NCI-H128 (cell line): ENCODE measurements at regions not wholly inside any gene's neighbourhood (a gene's known extent, or its start where the extent isn't known, plus 50 kb on each side); places are given as distances from the start of the nearest gene placed in this dataset.
"Not testable (repeated sequence)": the region's sequence is repeated elsewhere in the genome, so short reads cannot be mapped to it uniquely, and the experiment has no call there.

Experiments
- DNase-seq: peaks from one replicate; lab custom pipeline; 2025; ENCODE audit not compliant: unreplicated experiment; lab: John Stamatoyannopoulos, UW

- DNase-seq: peak; percentile 71
Observed at GRCh38 chr7:149714081-149714909, 59.1 kb downstream of the ZNF467 start.

GRCh38 chr7:149713731-149714068, 59.7 kb downstream of the ZNF467 start:
- DNase-seq: no peak

DNA sequence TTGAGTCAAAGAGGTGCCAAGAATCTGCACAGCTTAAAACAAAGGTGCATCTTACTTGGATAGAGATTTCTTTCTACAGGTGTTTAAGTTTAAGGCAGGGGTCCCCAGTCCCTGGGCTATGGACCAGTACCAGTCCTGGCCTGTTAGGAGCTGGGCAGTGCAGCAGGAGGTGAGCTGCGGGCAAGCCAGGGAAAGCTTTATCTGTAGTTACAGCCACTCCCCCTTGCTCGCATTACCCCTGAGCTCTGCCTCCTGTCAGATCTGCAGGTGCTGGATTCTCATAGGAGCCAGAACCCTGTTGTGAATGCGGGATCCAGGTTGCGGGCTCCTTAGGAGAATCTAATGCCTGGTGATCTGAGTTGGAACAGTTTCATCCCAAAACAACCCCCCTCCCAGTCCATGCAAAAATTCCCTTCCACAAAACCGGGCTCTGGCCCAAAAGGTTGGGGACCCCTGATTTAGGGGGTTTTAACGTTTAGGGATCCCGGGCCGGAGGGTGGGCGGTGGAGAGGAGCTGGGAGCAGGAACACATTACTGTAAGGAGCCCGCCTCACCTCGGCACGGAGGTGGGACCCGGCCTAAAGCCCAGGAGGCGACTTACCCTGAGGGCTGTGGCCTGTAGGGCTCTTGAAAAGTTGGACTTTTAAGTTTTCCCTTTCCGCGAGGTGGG, 60.2 kb downstream of the ZNF467 start:
- DNase-seq: no peak

DNA sequence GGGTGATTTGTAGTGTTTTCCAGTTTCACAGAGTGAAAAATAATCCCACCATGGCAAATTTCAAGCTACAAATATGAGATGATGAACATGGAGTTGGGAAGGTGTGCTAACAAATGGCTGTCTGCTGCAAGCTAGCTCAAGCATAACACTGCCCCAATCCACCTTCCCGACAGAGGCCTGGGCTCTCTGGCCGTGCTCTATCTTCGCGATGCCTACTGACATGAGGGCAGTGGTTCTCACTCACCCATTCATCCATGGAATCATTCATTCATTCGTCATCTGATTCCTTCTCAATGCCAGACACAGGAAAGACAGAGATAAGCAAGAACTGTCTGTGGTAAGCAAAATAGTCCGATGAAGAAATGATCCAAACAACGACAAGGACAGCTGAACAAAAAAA, 65.4 kb downstream of the ZNF467 start:
- DNase-seq: no peak

- no peak for DNase-seq
Observed at GRCh38 chr7:149707448-149707886, 65.9 kb downstream of the ZNF467 start.

DNA sequence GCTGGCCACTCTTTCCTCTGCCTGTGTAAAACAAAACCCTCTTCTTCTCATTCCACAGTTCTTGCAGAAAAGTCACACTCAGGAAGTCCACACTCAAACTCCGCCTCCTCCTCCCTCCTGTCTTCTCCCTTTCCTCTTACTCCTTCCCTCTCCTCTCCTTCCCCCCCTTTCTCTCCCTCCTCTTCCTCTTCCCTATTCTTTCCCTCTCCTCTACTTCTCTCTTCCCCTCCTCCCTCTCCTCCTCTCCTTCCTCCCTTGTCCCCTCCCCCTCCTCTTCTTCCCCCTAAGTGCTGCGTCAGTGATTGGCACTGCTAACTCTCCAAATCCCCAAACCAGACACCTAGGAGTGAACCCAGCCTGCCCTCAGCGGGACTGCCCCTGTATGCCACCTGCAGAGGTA, 67.0 kb downstream of the ZNF467 start:
- DNase-seq: no peak

DNA sequence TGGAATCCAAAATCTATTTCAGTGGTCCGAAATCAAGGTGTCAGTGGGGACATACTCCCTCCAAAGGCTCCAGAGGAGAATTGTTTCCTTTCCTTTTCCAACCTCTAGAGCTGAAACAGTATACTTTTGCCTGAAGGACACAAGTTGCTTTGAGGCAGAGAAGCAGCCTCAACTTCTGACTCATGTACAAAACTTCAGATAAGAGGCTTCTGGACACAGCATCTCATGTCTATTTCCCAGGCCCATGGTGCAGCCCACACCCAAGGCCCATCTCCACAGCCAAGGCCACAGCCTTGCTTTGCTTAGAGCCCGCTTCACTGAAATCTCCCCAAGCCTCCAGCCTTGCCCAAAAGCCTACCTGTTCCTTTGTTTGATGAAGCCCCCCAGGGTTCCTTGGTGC, 68.9 kb downstream of the ZNF467 start:
- DNase-seq: no peak

DNA sequence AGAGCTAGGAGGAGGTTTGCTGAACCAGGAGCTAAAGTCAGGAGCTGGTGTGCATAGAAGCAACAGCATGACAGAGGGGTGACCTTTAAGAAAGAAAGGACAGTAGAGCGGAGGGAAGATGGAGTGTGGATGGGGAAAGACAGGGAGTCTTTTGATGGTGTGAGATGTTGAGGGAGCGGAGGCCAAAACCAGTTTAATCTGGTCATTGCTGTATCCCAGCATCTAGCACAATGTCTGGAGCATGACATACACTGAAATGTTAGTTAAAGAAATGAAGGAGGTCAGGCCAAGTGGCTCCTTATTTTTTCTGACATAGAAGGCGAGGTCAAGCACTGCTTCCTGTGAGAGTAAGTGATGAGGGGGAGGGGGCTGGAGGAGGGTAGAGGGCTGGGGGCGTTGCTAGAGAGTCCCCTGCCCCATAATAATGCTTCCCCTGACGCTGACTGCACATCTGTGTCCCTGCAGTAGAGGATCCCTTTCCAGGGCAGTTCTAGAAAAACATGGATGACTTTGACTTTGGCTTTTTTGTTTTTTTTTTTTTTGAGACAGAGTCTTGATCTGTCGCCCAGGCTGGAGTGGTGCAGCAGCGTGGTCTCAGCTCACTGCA, 70.2 kb downstream of the ZNF467 start:
- DNase-seq: no peak

- no peak for DNase-seq
Observed at GRCh38 chr7:149701495-149702240, 71.7 kb downstream of the ZNF467 start.

DNA sequence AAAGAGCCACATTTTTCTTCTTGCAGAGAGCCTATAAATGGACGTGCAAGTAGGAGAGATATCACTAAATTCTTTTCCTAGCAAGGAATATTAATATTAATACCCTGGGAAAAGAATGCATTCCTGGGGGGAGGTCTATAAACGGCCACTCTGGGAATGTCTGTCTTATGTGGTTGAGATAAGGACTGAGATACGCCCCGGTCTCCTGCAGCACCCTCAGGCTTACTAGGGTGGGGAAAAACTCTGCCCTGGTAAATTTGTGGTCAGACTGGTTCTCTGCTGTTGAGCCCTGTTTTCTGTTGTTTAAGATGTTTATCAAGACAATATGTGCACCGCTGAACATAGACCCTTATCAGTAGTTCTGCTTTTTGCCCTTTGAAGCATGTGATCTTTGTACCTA, 75.6 kb downstream of the ZNF467 start:
- not testable (repeated sequence) for DNase-seq

- no peak for DNase-seq
Observed at GRCh38 chr7:149696280-149696679, 77.1 kb downstream of the ZNF467 start.

DNA sequence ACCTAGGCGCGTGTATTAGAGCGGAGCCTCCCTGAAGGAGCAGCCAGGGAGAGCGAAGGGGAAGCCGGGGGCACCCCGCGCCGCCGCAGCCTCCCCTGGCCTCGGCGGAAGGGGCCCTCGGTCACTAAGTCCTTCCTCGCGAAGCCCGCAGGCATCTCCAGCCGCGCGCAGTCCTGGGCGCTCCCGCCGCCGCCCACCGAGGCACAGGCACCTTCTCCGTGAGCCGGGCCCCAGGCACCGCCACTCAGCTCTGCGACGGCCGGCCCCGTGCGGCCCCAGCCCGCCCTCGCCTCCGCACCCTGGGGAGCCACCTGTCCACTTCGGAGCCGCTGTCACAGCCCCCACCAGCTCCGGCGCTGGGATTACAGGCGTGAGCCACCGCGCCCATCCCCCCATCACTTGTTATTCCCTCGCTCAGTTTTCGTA, 80.8 kb downstream of the ZNF467 start:
- DNase-seq: no peak

DNA sequence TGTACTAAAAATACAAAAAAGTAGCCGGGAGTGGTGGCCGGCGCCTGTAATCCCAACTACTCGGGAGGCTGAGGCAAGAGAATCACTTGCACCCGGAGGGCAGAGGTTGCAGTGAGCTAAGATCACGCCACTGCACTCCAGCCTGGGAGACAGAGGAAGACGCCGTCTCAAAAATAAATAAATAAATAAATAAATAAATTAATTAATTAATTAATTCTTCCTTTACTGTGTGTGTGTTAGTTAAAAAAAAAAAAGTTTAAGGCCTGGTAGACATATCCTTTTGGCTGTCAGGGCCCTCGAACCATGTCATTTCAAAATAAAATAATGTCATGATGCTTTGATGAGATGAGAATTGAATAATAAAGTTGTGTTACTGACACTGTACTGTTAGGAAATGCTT, 81.3 kb downstream of the ZNF467 start:
- DNase-seq: no peak

DNA sequence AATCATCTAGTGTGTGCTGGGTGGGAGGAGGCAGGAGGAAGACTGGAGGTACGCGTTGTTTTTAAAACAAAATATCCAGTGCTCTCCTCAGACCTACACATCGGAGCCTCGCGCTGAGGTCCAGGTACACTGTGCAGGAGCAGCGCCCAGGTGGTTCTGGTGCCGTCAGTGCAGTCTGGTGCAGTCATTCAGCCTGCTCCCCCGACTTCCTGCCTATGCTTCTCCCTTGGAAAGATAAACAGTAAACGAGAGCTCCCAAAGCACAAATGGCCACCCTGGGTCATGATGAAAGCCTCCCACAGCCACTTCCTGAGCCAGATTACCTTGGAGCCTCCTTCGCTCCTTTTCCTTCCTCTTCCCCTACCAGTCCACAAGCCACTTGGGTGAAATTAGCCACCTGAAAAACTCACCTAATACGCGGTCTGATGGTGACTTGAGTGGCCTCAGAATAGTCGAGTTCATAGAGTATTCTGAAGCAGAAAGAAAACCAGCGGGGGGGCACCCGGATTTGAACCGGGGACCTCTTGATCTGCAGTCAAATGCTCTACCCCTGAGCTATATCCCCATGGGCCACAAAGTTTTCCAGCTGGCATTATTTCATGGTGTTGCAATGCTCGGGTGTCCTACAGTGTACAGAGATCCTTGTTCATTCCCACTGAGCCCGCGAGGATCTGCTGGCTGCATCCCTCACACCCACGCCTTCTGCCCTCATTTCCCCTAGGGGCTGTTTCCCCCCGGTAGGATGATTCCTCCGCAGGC, 82.5 kb downstream of the ZNF467 start:
- DNase-seq: no peak

DNA sequence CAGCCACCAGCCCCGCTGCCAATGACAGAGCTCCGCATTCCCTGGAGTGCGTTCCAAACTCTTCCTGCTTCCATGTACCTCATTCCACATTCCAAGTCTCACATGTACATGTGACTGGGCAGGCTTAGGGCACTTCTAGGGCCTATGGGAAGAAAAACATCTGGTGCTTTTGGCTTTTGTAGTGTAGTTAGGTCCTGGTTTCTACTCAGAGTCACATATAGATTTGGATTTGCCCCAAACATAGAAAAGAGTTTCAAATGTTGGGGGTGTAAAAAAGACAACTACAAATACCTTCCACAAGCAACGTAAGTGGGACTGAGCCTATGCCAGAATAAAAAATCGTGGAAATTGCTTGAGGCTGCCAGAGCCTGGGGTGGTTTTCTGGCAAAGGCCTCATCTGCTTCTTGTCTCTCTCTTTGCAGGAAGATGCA, 84.1 kb downstream of the ZNF467 start:
- no peak for DNase-seq

DNA sequence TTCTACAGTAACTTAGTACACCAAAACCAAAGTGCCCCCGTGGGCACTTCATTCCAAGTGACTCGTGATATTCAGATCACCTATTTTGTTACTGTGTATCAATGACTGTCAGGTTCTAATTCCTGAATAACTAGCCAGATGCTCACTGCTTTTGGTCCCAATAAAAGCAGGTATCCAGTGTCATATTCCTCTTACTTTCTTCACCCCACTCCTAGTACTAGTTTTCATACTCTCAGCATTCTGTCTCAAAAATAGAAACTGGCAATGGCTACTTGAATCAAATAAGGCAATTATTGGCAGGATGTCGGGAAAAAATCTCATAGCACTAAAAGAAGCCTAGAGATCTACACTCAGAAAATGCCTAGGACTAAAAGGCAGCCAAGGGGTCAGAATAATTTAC, 84.6 kb downstream of the ZNF467 start:
- no peak for DNase-seq

DNA sequence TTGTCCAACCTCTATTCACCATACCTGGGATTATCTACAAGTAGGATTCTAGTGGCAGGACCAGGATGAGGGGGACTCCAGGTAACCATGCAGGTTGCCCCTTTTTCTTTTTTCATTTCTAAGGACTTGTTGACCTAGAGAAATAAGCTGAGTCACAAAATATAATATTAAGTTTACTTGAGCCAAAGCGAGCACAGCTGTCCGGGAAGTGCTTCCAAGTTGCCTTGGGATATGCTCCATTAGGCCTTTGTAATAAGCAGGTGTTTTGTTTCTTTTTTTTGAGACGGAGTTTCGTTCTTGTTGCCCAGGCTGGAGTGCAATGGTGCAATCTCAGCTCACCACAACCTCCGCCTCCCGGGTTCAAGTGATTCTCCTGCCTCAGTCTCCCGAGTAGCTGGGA, 85.6 kb downstream of the ZNF467 start:
- DNase-seq: not testable (repeated sequence)

GRCh38 chr7:149686449-149686848, 86.9 kb downstream of the ZNF467 start:
- DNase-seq: no peak

DNA sequence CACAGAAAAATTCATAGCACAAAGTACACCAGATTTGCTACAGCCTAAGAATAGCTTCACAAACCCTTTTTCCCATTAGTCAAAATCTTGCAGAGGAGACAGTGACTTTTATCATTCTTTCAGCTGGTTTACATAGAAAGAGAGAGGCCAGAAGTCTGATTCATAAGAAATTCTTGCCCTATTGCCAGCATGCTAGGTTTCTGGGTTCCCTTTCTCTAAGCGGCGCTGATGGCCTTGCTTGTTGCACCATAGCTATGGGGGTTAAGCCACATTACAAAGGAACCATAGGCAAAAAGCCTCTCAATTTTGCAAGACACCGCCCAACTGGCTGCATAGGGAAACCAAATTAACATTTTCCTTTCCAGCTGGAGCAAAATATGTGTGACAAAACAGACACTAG, 87.4 kb downstream of the ZNF467 start:
- no peak for DNase-seq

- DNase-seq: no peak
Observed at GRCh38 chr7:149685455-149685854, 87.9 kb downstream of the ZNF467 start.

DNA sequence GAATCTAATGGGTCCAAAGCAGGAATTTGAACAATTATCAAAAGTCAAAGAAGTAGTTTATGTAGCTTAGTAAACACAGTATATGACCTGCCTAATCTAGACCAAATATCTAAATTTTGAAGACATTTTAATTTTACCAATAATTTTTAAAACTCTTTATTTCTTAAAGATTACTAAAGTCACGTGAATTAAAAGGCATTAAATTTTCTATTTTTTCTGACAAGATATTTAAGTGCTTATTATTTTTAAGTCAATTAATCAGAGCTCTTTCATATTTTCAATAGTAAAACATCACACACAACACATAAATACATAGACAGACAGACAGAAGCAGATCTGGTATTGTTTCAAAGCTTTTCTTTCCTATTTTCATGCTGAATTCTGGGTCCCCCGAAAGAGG, 89.5 kb downstream of the ZNF467 start:
- no peak for DNase-seq
